ENCODE measurements at regions not wholly inside any gene's neighbourhood (a gene's known extent, or its start where the extent isn't known, plus 50 kb on each side); places are given as distances from the start of the nearest gene placed in this dataset.
"Not testable (repeated sequence)": the region's sequence is repeated elsewhere in the genome, so short reads cannot be mapped to it uniquely, and the experiment has no call there.

GRCh38 chr13:111678120-111678882 is 357.9 kb downstream of the TEX29 start:
- not testable (repeated sequence) for TF ChIP-seq CTCF, POLR2A (IDR thresholded peaks at IDR 0.05)

Data from uterus (tissue), 2 donors.